Fibroblast of lung (primary cell): ENCODE measurements at regions not wholly inside any gene's neighbourhood (a gene's known extent, or its start where the extent isn't known, plus 50 kb on each side); places are given as distances from the start of the nearest gene placed in this dataset.

Experiments used
- CTCF ChIP-seq, 2 donors: IDR thresholded peaks in 1 of 2; conservative IDR thresholded peaks in 1 of 2; 1 replicate in 1 of 2; 2 replicates in 1 of 2; pipeline ENCODE4 v1.5.1; 2011 to 2012; ENCODE audit warnings: low read length in 2 of 2, control low read depth in 1 of 2, inconsistent platforms in 1 of 2, low read depth in 1 of 2, mild to moderate bottlenecking in 1 of 2
- EZH2 ChIP-seq: IDR thresholded peaks from 2 replicates; pipeline ENCODE4 v1.5.1; 2012; ENCODE audit warnings: low read length, control low read depth, mild to moderate bottlenecking; ENCODE audit errors: missing control alignments

- TF ChIP-seq EZH2 (no peak), CTCF (conservative IDR thresholded peaks at IDR 0.05 in 1 of 2, IDR thresholded peaks at IDR 0.05 in 1 of 2; ENCODE audit: low read depth in 1 of 2, low read length in 2 of 2) (no peak)
Measured at GRCh38 chr18:40852406-40852805, 1102.6 kb upstream of the PIK3C3 start.
